Neutrophil (primary cell): ENCODE measurements at regions not wholly inside any gene's neighbourhood (a gene's known extent, or its start where the extent isn't known, plus 50 kb on each side); places are given as distances from the start of the nearest gene placed in this dataset.

Source experiments
- H3K27ac ChIP-seq: fragments of 200-600 bp; sonication (generic); 2 replicates; pipeline ENCODE4 v1.5.1; 2016; ENCODE audit warnings: mild to moderate bottlenecking, moderate library complexity
- H3K27me3 ChIP-seq: fragments of 200-600 bp; sonication (generic); 2 replicates; pipeline ENCODE4 v1.6.0; 2016; ENCODE audit warnings: mild to moderate bottlenecking
- H3K36me3 ChIP-seq: fragments of 200-600 bp; sonication (generic); 2 replicates; pipeline ENCODE4 v1.5.1; 2017
- H3K4me1 ChIP-seq, 2 experiments: fragments of 200-600 bp in 1 of 2; sonication (generic) in 1 of 2; 1 replicate in 1 of 2; 2 replicates in 1 of 2; pipeline versions ENCODE4 v1.5.1 to v1.6.1; 2013 to 2016; ENCODE audit warnings: low read depth in 1 of 2, low read length in 1 of 2, mild to moderate bottlenecking in 1 of 2, moderate library complexity in 1 of 2; ENCODE audit not compliant: control insufficient read depth in 1 of 2, insufficient read depth in 1 of 2
- H3K4me3 ChIP-seq, 2 experiments: fragments of 200-600 bp in 1 of 2; sonication (generic) in 1 of 2; 1 replicate in 1 of 2; 2 replicates in 1 of 2; pipeline ENCODE4 v1.5.1; 2013 to 2016; ENCODE audit warnings: low read depth in 1 of 2, low read length in 1 of 2, mild to moderate bottlenecking in 1 of 2, moderate library complexity in 1 of 2
- H3K9me3 ChIP-seq: fragments of 200-600 bp; sonication (generic); 2 replicates; pipeline ENCODE4 v1.5.1; 2016
- CTCF ChIP-seq: fragments of 200-600 bp; sonication (generic); IDR thresholded peaks from 2 replicates; pipeline ENCODE4 v1.5.1; 2016; ENCODE audit warnings: antibody characterized with exemption

DNA sequence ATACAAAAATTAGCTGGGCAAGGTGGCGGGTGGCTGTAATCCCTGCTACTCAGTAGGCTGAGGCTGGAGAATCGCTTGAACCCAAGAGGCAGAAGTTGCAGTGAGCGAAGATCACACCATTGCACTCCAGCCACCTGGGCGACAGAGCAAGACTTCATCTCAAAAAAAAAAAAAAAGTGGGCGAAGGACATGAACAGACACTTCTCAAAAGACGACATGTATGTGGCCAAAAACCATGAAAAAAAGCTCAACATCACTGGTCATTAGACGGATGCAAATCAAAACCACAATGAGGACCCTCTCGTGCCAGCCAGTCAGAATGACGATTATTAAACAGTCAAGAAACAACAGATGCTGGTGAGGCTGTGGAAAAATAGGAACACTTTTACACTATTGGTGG, 344.9 kb upstream of the JARID2 start:
- H3K9me3 ChIP-seq, result no peaks in the 10 kb centered on the region
- TF ChIP-seq CTCF, result no peak
- H3K27ac ChIP-seq, result no peak overlapping the region
- no peaks in the 10 kb centered on the region for H3K36me3 ChIP-seq
- H3K27me3 ChIP-seq, result no peaks in the 10 kb centered on the region
- H3K4me3 ChIP-seq, result no peak overlapping the region
- H3K4me1 ChIP-seq, result peaks cover 52 to 57% of the 10 kb centered on the region in 2 experiments

DNA sequence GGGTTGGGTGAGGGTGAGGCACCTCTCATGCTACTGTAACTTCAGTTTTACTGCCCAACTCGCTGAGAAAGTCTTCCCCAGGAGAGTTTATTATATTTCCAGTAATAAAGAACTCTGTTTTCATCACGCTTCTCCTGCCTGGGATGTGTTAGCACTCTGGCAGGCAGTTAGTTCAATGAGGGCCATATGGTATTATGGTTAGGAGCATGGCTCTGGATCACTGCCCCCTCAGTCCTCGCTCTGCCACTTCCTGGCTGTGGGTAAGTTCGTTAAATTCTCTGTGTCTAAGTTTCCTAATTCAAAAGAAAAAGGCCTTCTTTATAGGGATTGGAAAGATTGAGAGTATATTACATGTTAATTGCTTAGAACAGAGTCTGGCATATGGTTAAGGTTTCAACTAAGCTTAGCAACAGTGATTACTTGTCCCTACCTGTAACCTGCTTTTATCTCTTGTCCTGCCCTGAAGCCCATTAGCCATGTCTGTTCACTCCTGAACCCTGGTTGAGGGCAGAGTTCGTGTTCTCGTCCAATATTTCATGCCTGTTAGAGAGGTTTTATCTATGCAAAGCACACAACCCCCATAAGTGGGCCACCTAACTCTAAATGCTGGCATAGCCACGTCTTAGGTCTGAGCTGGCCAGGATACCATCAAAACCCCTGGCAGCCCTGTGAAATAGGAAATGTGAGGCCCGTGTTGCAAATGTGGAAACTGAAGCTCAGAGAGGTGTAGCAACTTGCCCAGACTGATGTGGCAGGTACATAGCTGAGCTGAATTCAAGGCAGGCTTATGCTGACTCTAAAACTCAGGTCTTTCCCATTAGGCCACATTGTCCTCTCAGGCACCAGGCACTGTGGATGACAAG, 342.5 kb upstream of the JARID2 start:
- Histone ChIP-seq H3K27ac (peak overlapping the region; percentile 88), H3K9me3 (no peaks in the 10 kb centered on the region), H3K27me3 (no peaks in the 10 kb centered on the region), H3K36me3 (no peaks in the 10 kb centered on the region), H3K4me1 (peaks cover 40 to 41% of the 10 kb centered on the region in 2 experiments), H3K4me3 (no peak overlapping the region)
- no peak for TF ChIP-seq CTCF

GRCh38 chr6:14905201-14905600, 340.7 kb upstream of the JARID2 start:
- no peak overlapping the region for H3K4me3 ChIP-seq
- peaks cover 46 to 49% of the 10 kb centered on the region in 2 experiments for H3K4me1 ChIP-seq
- no peak for TF ChIP-seq CTCF
- peak overlapping the region; percentile 88 for H3K27ac ChIP-seq
- H3K27me3 ChIP-seq, result no peaks in the 10 kb centered on the region
- no peaks in the 10 kb centered on the region for H3K36me3 ChIP-seq
- no peaks in the 10 kb centered on the region for H3K9me3 ChIP-seq

- TF ChIP-seq CTCF, result no peak
- Histone ChIP-seq H3K27ac (no peak overlapping the region), H3K36me3 (no peaks in the 10 kb centered on the region), H3K4me3 (no peak overlapping the region), H3K27me3 (no peaks in the 10 kb centered on the region), H3K9me3 (no peaks in the 10 kb centered on the region), H3K4me1 (peaks cover 59 to 62% of the 10 kb centered on the region in 2 experiments)
These were observed 339.2 kb upstream of the JARID2 start for GRCh38 chr6:14906621-14907020.

- TF ChIP-seq CTCF, result peak; percentile 10
- Histone ChIP-seq H3K27me3 (no peaks in the 10 kb centered on the region), H3K4me1 (peaks cover 35 to 40% of the 10 kb centered on the region in 2 experiments), H3K36me3 (no peaks in the 10 kb centered on the region), H3K27ac (peak overlapping the region; percentile 89), H3K9me3 (no peaks in the 10 kb centered on the region), H3K4me3 (peak overlapping the region; percentile 44 to 49)
These were observed 334.9 kb upstream of the JARID2 start for GRCh38 chr6:14910692-14911547.
